Activated CD4-positive, CD25-positive, alpha-beta regulatory T cell treated with anti-CD3 and anti-CD28 coated beads, Interleukin-2, amount 50 U/mL, for 72 hours (primary cell): ENCODE measurements at regions not wholly inside any gene's neighbourhood (a gene's known extent, or its start where the extent isn't known, plus 50 kb on each side); places are given as distances from the start of the nearest gene placed in this dataset.

Source experiments
- DNase-seq: peaks from one replicate; pipeline ENCODE4 v3.0.0; 2021

- no peak for DNase-seq
Measured at GRCh38 chr2:122447237-122447636, 691.8 kb downstream of the TSN start.

GRCh38 chr2:122451040-122451439, 695.6 kb downstream of the TSN start:
- DNase-seq, result no peak

- DNase-seq, result no peak
Measured at GRCh38 chr2:122451697-122452096, 696.2 kb downstream of the TSN start.

- no peak for DNase-seq
Measured at GRCh38 chr2:122469147-122469546, 713.7 kb downstream of the TSN start.

GRCh38 chr2:122471753-122472152, 716.3 kb downstream of the TSN start:
- no peak for DNase-seq

GRCh38 chr2:122478117-122478516, 722.7 kb downstream of the TSN start:
- no peak for DNase-seq

GRCh38 chr2:122478771-122479170, 723.3 kb downstream of the TSN start:
- no peak for DNase-seq

- DNase-seq, result no peak
Measured at GRCh38 chr2:122480501-122481243, 725.2 kb downstream of the TSN start.

- no peak for DNase-seq
Measured at GRCh38 chr2:122481244-122481622, 725.8 kb downstream of the TSN start.

GRCh38 chr2:122481717-122482116, 726.3 kb downstream of the TSN start:
- no peak for DNase-seq

GRCh38 chr2:122486086-122486485, 730.6 kb downstream of the TSN start:
- no peak for DNase-seq

- DNase-seq, result no peak
Measured at GRCh38 chr2:122486705-122487415, 731.4 kb downstream of the TSN start.

GRCh38 chr2:122491011-122491410, 735.6 kb downstream of the TSN start:
- no peak for DNase-seq

GRCh38 chr2:122500316-122501105, 745.1 kb downstream of the TSN start:
- no peak for DNase-seq

- no peak for DNase-seq
Measured at GRCh38 chr2:122506620-122507019, 751.2 kb downstream of the TSN start.

GRCh38 chr2:122507261-122507660, 751.8 kb downstream of the TSN start:
- DNase-seq, result no peak

GRCh38 chr2:122512091-122512490, 756.6 kb downstream of the TSN start:
- DNase-seq, result no peak

- no peak for DNase-seq
Measured at GRCh38 chr2:122514451-122514996, 759.1 kb downstream of the TSN start.

- DNase-seq, result no peak
Measured at GRCh38 chr2:122515731-122516290, 760.4 kb downstream of the TSN start.

- DNase-seq, result no peak
Measured at GRCh38 chr2:122516775-122517174, 761.3 kb downstream of the TSN start.

GRCh38 chr2:122519366-122519765, 763.9 kb downstream of the TSN start:
- no peak for DNase-seq

- no peak for DNase-seq
Measured at GRCh38 chr2:122519821-122520611, 764.6 kb downstream of the TSN start.
